ENCODE measurements at regions not wholly inside any gene's neighbourhood (a gene's known extent, or its start where the extent isn't known, plus 50 kb on each side); places are given as distances from the start of the nearest gene placed in this dataset.

DNA sequence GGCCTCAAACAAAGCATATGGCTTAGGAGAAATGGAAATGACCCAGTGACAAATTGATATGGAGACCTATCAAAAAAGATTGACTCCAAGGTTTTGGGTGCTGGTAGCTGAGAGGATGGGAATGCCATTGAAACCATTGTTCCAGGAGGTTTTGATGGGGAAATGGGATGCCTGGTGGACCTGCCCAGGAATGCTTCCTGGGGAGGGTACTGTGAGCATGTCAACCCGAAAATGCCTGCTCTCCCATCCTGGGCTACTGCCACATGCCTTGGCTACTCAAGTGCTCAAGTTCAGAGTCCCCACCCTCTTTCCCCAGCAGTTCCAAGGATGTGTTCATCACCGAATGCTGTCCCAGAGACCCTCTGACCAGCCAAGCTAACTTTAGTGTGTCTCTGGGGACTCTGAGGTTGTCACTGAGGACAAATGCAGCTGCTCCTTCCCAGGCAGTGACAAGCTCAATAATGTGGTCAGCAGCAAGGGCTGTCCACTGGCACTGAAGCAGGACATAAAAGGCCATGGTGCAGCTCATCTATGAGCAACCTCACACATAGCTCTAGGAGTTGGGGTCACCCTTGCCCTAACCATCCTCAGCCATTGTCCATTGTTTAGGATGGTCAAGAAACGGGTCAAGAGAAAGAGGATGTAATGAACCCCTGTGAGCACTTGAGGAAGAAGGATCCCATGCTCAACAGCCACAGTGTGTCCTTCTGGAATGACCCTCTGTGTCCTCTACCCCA lies 83.7 kb downstream of the TRIM29 start:
- no peak for TF ChIP-seq JUN (IDR thresholded peaks at IDR 0.05; ENCODE audit: borderline replicate concordance, insufficient read depth, insufficient read length, low read depth)
- no peak for TF ChIP-seq POLR2A (IDR thresholded peaks at IDR 0.05; ENCODE audit: low read depth, low read length)
- TF ChIP-seq POLR2AphosphoS5 (IDR thresholded peaks at IDR 0.05; ENCODE audit: insufficient read depth, low read depth, low read length): no peak
- TF ChIP-seq, protein P1, sequence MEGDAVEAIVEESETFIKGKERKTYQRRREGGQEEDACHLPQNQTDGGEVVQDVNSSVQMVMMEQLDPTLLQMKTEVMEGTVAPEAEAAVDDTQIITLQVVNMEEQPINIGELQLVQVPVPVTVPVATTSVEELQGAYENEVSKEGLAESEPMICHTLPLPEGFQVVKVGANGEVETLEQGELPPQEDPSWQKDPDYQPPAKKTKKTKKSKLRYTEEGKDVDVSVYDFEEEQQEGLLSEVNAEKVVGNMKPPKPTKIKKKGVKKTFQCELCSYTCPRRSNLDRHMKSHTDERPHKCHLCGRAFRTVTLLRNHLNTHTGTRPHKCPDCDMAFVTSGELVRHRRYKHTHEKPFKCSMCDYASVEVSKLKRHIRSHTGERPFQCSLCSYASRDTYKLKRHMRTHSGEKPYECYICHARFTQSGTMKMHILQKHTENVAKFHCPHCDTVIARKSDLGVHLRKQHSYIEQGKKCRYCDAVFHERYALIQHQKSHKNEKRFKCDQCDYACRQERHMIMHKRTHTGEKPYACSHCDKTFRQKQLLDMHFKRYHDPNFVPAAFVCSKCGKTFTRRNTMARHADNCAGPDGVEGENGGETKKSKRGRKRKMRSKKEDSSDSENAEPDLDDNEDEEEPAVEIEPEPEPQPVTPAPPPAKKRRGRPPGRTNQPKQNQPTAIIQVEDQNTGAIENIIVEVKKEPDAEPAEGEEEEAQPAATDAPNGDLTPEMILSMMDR (IDR thresholded peaks at IDR 0.05; ENCODE audit: extremely low read depth in 1 of 2, insufficient read depth in 1 of 2, low read depth in 1 of 2, low read length in 2 of 2): no peak

All from endothelial cell of umbilical vein (primary cell).